Vagina (tissue), 2 donors: ENCODE measurements at regions not wholly inside any gene's neighbourhood (a gene's known extent, or its start where the extent isn't known, plus 50 kb on each side); places are given as distances from the start of the nearest gene placed in this dataset.

Experiments
- DNase-seq, 2 donors: peaks; one replicate each; pipeline ENCODE4 v3.0.0-alpha.2; 2017; ENCODE audit errors: extremely low spot score in 2 of 2
- H3K27ac ChIP-seq: fragments of 200-600 bp; sonication (generic); one replicate; pipeline ENCODE4 v1.5.1; 2019
- H3K27me3 ChIP-seq: fragments of 200-600 bp; sonication (generic); one replicate; pipeline ENCODE4 v1.5.1; 2019
- H3K36me3 ChIP-seq, 2 donors: fragments of 200-600 bp; sonication (generic); one replicate each; pipeline ENCODE4 v1.5.1; 2017 to 2019
- H3K4me1 ChIP-seq: fragments of 200-600 bp; sonication (generic); one replicate; pipeline ENCODE4 v1.5.1; 2019
- H3K4me3 ChIP-seq, 2 donors: fragments of 200-600 bp; sonication (generic); 1 replicate in 1 of 2; 2 replicates in 1 of 2; pipeline ENCODE4 v1.5.1; 2016 to 2019
- H3K9me3 ChIP-seq: fragments of 200-600 bp; sonication (generic); one replicate; pipeline ENCODE4 v1.5.1; 2019
- POLR2A ChIP-seq, 2 donors: fragments of 450-650 bp; IDR thresholded peaks; one replicate each; pipeline ENCODE4 v1.6.1; 2017; ENCODE audit warnings: antibody characterized with exemption in 2 of 2, mild to moderate bottlenecking in 2 of 2, moderate library complexity in 2 of 2
- POLR2AphosphoS5 ChIP-seq, 2 donors: sonication (generic); formaldehyde crosslinking; IDR thresholded peaks; one replicate each; pipeline ENCODE4 v1.9.0; 2017; ENCODE audit warnings: antibody characterized with exemption in 2 of 2, mild to moderate bottlenecking in 2 of 2, low read depth in 1 of 2; ENCODE audit not compliant: insufficient read depth in 1 of 2
- intact Hi-C: fragments of 100-400 bp; cut with DNase I; formaldehyde crosslinking; loops from one replicate; pipeline ENCODE4 v1.15.1; 2023
- TF ChIP-seq, protein P1 (sequence below), 3 experiments: fragments of 450-650 bp in 2 of 3; fragments of 200-600 bp in 1 of 3; sonication (generic) in 1 of 3; IDR thresholded peaks; one replicate each; pipeline ENCODE4 v1.5.1; 2017 to 2019; ENCODE audit warnings: antibody characterized with exemption in 3 of 3, mild to moderate bottlenecking in 2 of 3, moderate library complexity in 2 of 3

DNA sequence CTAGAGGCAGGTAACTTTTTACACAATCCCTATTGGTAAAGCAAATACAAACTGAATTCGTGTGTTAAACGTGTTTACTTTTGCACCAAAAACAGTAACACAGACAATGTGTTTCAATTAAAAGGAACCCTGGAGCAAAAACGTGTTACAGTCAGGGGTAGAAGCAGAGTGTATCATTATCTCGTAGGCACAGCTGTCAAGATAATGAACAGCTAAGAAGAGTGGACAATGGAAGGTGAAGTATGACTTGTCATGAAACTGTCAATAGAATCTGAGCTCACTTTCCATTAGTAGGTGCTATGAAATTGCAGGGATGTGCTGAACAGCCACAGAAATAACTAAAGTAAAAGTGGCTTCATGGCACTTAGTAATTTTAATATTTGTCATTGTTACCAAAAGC is 1229.8 kb upstream of the WWC1 start:
- no peaks in the 10 kb centered on the region for H3K27me3 ChIP-seq
- no peaks in the 10 kb centered on the region for H3K9me3 ChIP-seq
- intact Hi-C loops, result no loop called here
- TF ChIP-seq POLR2A (IDR thresholded peaks at IDR 0.05) (no peak), POLR2AphosphoS5 (IDR thresholded peaks at IDR 0.05; ENCODE audit: insufficient read depth in 1 of 2, low read depth in 1 of 2) (no peak)
- TF ChIP-seq, protein P1, sequence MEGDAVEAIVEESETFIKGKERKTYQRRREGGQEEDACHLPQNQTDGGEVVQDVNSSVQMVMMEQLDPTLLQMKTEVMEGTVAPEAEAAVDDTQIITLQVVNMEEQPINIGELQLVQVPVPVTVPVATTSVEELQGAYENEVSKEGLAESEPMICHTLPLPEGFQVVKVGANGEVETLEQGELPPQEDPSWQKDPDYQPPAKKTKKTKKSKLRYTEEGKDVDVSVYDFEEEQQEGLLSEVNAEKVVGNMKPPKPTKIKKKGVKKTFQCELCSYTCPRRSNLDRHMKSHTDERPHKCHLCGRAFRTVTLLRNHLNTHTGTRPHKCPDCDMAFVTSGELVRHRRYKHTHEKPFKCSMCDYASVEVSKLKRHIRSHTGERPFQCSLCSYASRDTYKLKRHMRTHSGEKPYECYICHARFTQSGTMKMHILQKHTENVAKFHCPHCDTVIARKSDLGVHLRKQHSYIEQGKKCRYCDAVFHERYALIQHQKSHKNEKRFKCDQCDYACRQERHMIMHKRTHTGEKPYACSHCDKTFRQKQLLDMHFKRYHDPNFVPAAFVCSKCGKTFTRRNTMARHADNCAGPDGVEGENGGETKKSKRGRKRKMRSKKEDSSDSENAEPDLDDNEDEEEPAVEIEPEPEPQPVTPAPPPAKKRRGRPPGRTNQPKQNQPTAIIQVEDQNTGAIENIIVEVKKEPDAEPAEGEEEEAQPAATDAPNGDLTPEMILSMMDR (IDR thresholded peaks at IDR 0.05), result no peak
- no peak for DNase-seq
- no peaks in the 10 kb centered on the region for H3K36me3 ChIP-seq
- H3K27ac ChIP-seq, result no peak overlapping the region
- H3K4me1 ChIP-seq, result no peaks in the 10 kb centered on the region
- H3K4me3 ChIP-seq, result no peak overlapping the region

DNA sequence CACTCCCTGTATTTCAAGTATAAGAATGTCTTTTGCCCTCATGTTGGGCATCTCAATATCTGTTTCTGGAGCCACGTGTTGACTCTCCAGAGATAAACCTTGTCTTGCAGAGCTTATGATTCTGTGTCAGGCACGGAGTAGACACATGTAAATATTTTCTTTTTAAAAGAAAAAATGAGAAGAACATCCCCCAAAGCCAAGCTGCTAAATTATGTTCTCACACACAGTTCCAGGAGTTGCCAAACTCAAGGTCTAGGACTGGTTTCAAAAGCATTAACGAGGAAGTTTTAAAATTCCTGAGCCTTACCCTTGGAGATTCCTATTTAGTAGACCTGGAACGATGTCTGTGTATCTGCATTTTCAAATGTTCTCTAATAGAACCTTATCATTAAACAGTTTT is 1228.3 kb upstream of the WWC1 start:
- no peak overlapping the region for H3K4me3 ChIP-seq
- no peaks in the 10 kb centered on the region for H3K27me3 ChIP-seq
- H3K4me1 ChIP-seq, result no peaks in the 10 kb centered on the region
- no peaks in the 10 kb centered on the region for H3K36me3 ChIP-seq
- TF ChIP-seq POLR2AphosphoS5 (IDR thresholded peaks at IDR 0.05; ENCODE audit: insufficient read depth in 1 of 2, low read depth in 1 of 2) (no peak), POLR2A (IDR thresholded peaks at IDR 0.05) (no peak)
- TF ChIP-seq, protein P1 (IDR thresholded peaks at IDR 0.05), result no peak
- intact Hi-C loops, result no loop called here
- DNase-seq, result no peak
- no peaks in the 10 kb centered on the region for H3K9me3 ChIP-seq
- no peak overlapping the region for H3K27ac ChIP-seq

GRCh38 chr5:167063788-167064187 is 1227.7 kb upstream of the WWC1 start:
- intact Hi-C loops, result no loop called here
- Histone ChIP-seq H3K4me3 (no peak overlapping the region), H3K27ac (no peak overlapping the region), H3K27me3 (no peaks in the 10 kb centered on the region), H3K36me3 (no peaks in the 10 kb centered on the region), H3K9me3 (no peaks in the 10 kb centered on the region), H3K4me1 (no peaks in the 10 kb centered on the region)
- DNase-seq, result no peak
- TF ChIP-seq POLR2AphosphoS5 (IDR thresholded peaks at IDR 0.05; ENCODE audit: insufficient read depth in 1 of 2, low read depth in 1 of 2) (no peak), POLR2A (IDR thresholded peaks at IDR 0.05) (no peak)
- TF ChIP-seq, protein P1 (IDR thresholded peaks at IDR 0.05), result no peak

DNA sequence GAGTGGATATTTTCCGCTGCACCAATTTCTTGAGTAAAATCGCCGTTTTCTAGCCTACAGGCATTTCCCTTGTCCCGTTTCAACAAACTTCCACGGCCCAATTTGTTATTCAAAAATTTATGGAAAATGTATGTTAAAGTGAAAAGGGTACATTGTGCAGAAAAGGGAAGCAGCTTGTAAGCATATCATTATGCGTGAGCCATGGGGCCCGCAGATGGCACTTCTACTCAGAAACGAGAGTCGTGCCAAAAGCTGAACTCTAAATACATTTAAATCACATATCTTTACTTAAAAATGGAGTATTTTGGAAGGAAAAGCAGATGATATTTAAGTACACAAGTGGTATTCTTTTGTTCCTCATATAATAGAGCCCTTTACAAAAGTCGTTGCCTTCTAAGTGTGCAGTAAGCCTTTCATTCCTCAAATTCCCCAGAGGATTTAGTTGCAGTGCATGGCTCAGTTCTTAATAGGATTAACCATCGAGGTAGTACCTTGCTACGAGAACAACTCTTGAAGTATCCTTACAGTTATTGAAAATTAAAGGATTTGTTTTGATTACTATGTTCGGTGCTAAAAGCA is 1227.2 kb upstream of the WWC1 start:
- Histone ChIP-seq H3K36me3 (no peaks in the 10 kb centered on the region), H3K4me1 (no peaks in the 10 kb centered on the region), H3K9me3 (no peaks in the 10 kb centered on the region), H3K27ac (no peak overlapping the region), H3K27me3 (no peaks in the 10 kb centered on the region), H3K4me3 (no peak overlapping the region)
- no peak for DNase-seq
- TF ChIP-seq POLR2A (IDR thresholded peaks at IDR 0.05) (no peak), POLR2AphosphoS5 (IDR thresholded peaks at IDR 0.05; ENCODE audit: insufficient read depth in 1 of 2, low read depth in 1 of 2) (no peak)
- TF ChIP-seq, protein P1 (IDR thresholded peaks at IDR 0.05), result no peak
- intact Hi-C loops, result no loop called here

GRCh38 chr5:167065794-167066193 is 1225.7 kb upstream of the WWC1 start:
- TF ChIP-seq, protein P1 (IDR thresholded peaks at IDR 0.05), result no peak
- TF ChIP-seq POLR2AphosphoS5 (IDR thresholded peaks at IDR 0.05; ENCODE audit: insufficient read depth in 1 of 2, low read depth in 1 of 2), result no peak
- TF ChIP-seq POLR2A (IDR thresholded peaks at IDR 0.05), result no peak
- Histone ChIP-seq H3K36me3 (no peaks in the 10 kb centered on the region), H3K4me1 (no peaks in the 10 kb centered on the region), H3K27me3 (no peaks in the 10 kb centered on the region), H3K4me3 (no peak overlapping the region), H3K9me3 (no peaks in the 10 kb centered on the region), H3K27ac (no peak overlapping the region)
- no peak for DNase-seq
- intact Hi-C loops, result no loop called here
